ENCODE measurements at regions not wholly inside any gene's neighbourhood (a gene's known extent, or its start where the extent isn't known, plus 50 kb on each side); places are given as distances from the start of the nearest gene placed in this dataset.

GRCh38 chr6:12507636-12508035 is 208.9 kb upstream of the PHACTR1 start:
- DNase-seq (no peak), ATAC-seq (no peak)
- Mint-ChIP-seq H3K27me3 (ENCODE audit: low read depth) (peaks cover 18% of the 10 kb centered on the region), H3K9me3 (peaks cover 8% of the 10 kb centered on the region), H3K36me3 (ENCODE audit: insufficient read depth) (no peaks in the 10 kb centered on the region), H3K4me1 (ENCODE audit: low read depth) (no peaks in the 10 kb centered on the region), H3K4me3 (no peak overlapping the region)

GRCh38 chr6:12508553-12508952 is 208.0 kb upstream of the PHACTR1 start:
- DNase-seq (no peak), ATAC-seq (no peak)
- H3K4me3 Mint-ChIP-seq = no peak overlapping the region
- peaks cover 18% of the 10 kb centered on the region for H3K27me3 Mint-ChIP-seq (ENCODE audit: low read depth)
- H3K9me3 Mint-ChIP-seq = peaks cover 8% of the 10 kb centered on the region
- no peaks in the 10 kb centered on the region for H3K4me1 Mint-ChIP-seq (ENCODE audit: low read depth)
- no peaks in the 10 kb centered on the region for H3K36me3 Mint-ChIP-seq (ENCODE audit: insufficient read depth)

- H3K27me3 Mint-ChIP-seq (ENCODE audit: low read depth) = peaks cover 18% of the 10 kb centered on the region
- H3K4me3 Mint-ChIP-seq = no peak overlapping the region
- H3K36me3 Mint-ChIP-seq (ENCODE audit: insufficient read depth) = no peaks in the 10 kb centered on the region
- H3K4me1 Mint-ChIP-seq (ENCODE audit: low read depth) = no peaks in the 10 kb centered on the region
- DNase-seq = no peak
- peaks cover 8% of the 10 kb centered on the region for H3K9me3 Mint-ChIP-seq
- no peak for ATAC-seq
Observed at GRCh38 chr6:12509060-12509459, 207.5 kb upstream of the PHACTR1 start.

GRCh38 chr6:12516070-12516469 is 200.5 kb upstream of the PHACTR1 start:
- no peak for ATAC-seq
- H3K4me3 Mint-ChIP-seq = no peak overlapping the region
- no peaks in the 10 kb centered on the region for H3K4me1 Mint-ChIP-seq (ENCODE audit: low read depth)
- H3K27me3 Mint-ChIP-seq (ENCODE audit: low read depth) = no peaks in the 10 kb centered on the region
- DNase-seq = no peak
- no peaks in the 10 kb centered on the region for H3K36me3 Mint-ChIP-seq (ENCODE audit: insufficient read depth)
- no peaks in the 10 kb centered on the region for H3K9me3 Mint-ChIP-seq

- Mint-ChIP-seq H3K4me1 (ENCODE audit: low read depth) (no peaks in the 10 kb centered on the region), H3K4me3 (no peak overlapping the region), H3K36me3 (ENCODE audit: insufficient read depth) (no peaks in the 10 kb centered on the region), H3K27me3 (ENCODE audit: low read depth) (peaks cover 11% of the 10 kb centered on the region), H3K9me3 (peaks cover 4% of the 10 kb centered on the region)
- no peak for DNase-seq
- no peak for ATAC-seq
Observed at GRCh38 chr6:12522347-12522746, 194.2 kb upstream of the PHACTR1 start.

- ATAC-seq = no peak
- no peaks in the 10 kb centered on the region for H3K36me3 Mint-ChIP-seq (ENCODE audit: insufficient read depth)
Observed at GRCh38 chr6:12523726-12524125, 192.8 kb upstream of the PHACTR1 start.

GRCh38 chr6:12525276-12525675 is 191.3 kb upstream of the PHACTR1 start:
- peaks cover 4% of the 10 kb centered on the region for H3K9me3 Mint-ChIP-seq
- H3K27me3 Mint-ChIP-seq (ENCODE audit: low read depth) = peaks cover 17% of the 10 kb centered on the region
- no peaks in the 10 kb centered on the region for H3K4me1 Mint-ChIP-seq (ENCODE audit: low read depth)
- DNase-seq = no peak
- H3K4me3 Mint-ChIP-seq = no peak overlapping the region
- H3K36me3 Mint-ChIP-seq (ENCODE audit: insufficient read depth) = no peaks in the 10 kb centered on the region
- no peak for ATAC-seq

More at GRCh38 chr6:12523726-12524125, 192.8 kb upstream of the PHACTR1 start:
- no peak overlapping the region for H3K4me3 Mint-ChIP-seq
- H3K27me3 Mint-ChIP-seq (ENCODE audit: low read depth) = peaks cover 11% of the 10 kb centered on the region
- no peaks in the 10 kb centered on the region for H3K4me1 Mint-ChIP-seq (ENCODE audit: low read depth)
- no peak for DNase-seq
- H3K9me3 Mint-ChIP-seq = peaks cover 4% of the 10 kb centered on the region

- Mint-ChIP-seq H3K9me3 (peaks cover 4% of the 10 kb centered on the region), H3K4me1 (ENCODE audit: low read depth) (no peaks in the 10 kb centered on the region), H3K36me3 (ENCODE audit: insufficient read depth) (no peaks in the 10 kb centered on the region), H3K4me3 (no peak overlapping the region), H3K27me3 (ENCODE audit: low read depth) (peaks cover 19% of the 10 kb centered on the region)
- ATAC-seq (no peak), DNase-seq (no peak)
Observed at GRCh38 chr6:12527339-12527738, 189.2 kb upstream of the PHACTR1 start.

- no peak overlapping the region for H3K4me3 Mint-ChIP-seq
- ATAC-seq (no peak), DNase-seq (no peak)
- H3K4me1 Mint-ChIP-seq (ENCODE audit: low read depth) = no peaks in the 10 kb centered on the region
- H3K36me3 Mint-ChIP-seq (ENCODE audit: insufficient read depth) = no peaks in the 10 kb centered on the region
- H3K27me3 Mint-ChIP-seq (ENCODE audit: low read depth) = peaks cover 19% of the 10 kb centered on the region
- peaks cover 4% of the 10 kb centered on the region for H3K9me3 Mint-ChIP-seq
Observed at GRCh38 chr6:12528136-12528535, 188.4 kb upstream of the PHACTR1 start.

- no peak for ATAC-seq
- Mint-ChIP-seq H3K27me3 (ENCODE audit: low read depth) (peaks cover 18% of the 10 kb centered on the region), H3K9me3 (peaks cover 4% of the 10 kb centered on the region), H3K4me3 (no peak overlapping the region), H3K36me3 (ENCODE audit: insufficient read depth) (no peaks in the 10 kb centered on the region), H3K4me1 (ENCODE audit: low read depth) (no peaks in the 10 kb centered on the region)
- no peak for DNase-seq
Observed at GRCh38 chr6:12528581-12529363, 187.8 kb upstream of the PHACTR1 start.

- H3K36me3 Mint-ChIP-seq (ENCODE audit: insufficient read depth) = no peaks in the 10 kb centered on the region
- DNase-seq (no peak), ATAC-seq (no peak)
- no peaks in the 10 kb centered on the region for H3K4me1 Mint-ChIP-seq (ENCODE audit: low read depth)
- no peak overlapping the region for H3K4me3 Mint-ChIP-seq
- H3K9me3 Mint-ChIP-seq = peaks cover 2% of the 10 kb centered on the region
- H3K27me3 Mint-ChIP-seq (ENCODE audit: low read depth) = peaks cover 14% of the 10 kb centered on the region
Observed at GRCh38 chr6:12529364-12530019, 187.1 kb upstream of the PHACTR1 start.

GRCh38 chr6:12530345-12530744 is 186.2 kb upstream of the PHACTR1 start:
- Mint-ChIP-seq H3K9me3 (no peaks in the 10 kb centered on the region), H3K4me3 (no peak overlapping the region), H3K27me3 (ENCODE audit: low read depth) (peaks cover 12% of the 10 kb centered on the region), H3K36me3 (ENCODE audit: insufficient read depth) (no peaks in the 10 kb centered on the region), H3K4me1 (ENCODE audit: low read depth) (no peaks in the 10 kb centered on the region)
- DNase-seq = no peak
- ATAC-seq = no peak

- Mint-ChIP-seq H3K36me3 (ENCODE audit: insufficient read depth) (no peaks in the 10 kb centered on the region), H3K4me1 (ENCODE audit: low read depth) (no peaks in the 10 kb centered on the region), H3K9me3 (no peaks in the 10 kb centered on the region), H3K4me3 (no peak overlapping the region), H3K27me3 (ENCODE audit: low read depth) (peaks cover 9% of the 10 kb centered on the region)
- ATAC-seq (no peak), DNase-seq (no peak)
Observed at GRCh38 chr6:12533586-12533985, 183.0 kb upstream of the PHACTR1 start.

- Mint-ChIP-seq H3K36me3 (ENCODE audit: insufficient read depth) (no peaks in the 10 kb centered on the region), H3K4me3 (no peak overlapping the region), H3K4me1 (ENCODE audit: low read depth) (no peaks in the 10 kb centered on the region), H3K27me3 (ENCODE audit: low read depth) (peaks cover 7% of the 10 kb centered on the region), H3K9me3 (no peaks in the 10 kb centered on the region)
- ATAC-seq = no peak
- no peak for DNase-seq
Observed at GRCh38 chr6:12534069-12534853, 182.3 kb upstream of the PHACTR1 start.
